ENCODE measurements at regions not wholly inside any gene's neighbourhood (a gene's known extent, or its start where the extent isn't known, plus 50 kb on each side); places are given as distances from the start of the nearest gene placed in this dataset.
"Not testable (repeated sequence)": the region's sequence is repeated elsewhere in the genome, so short reads cannot be mapped to it uniquely, and the experiment has no call there.

DNA sequence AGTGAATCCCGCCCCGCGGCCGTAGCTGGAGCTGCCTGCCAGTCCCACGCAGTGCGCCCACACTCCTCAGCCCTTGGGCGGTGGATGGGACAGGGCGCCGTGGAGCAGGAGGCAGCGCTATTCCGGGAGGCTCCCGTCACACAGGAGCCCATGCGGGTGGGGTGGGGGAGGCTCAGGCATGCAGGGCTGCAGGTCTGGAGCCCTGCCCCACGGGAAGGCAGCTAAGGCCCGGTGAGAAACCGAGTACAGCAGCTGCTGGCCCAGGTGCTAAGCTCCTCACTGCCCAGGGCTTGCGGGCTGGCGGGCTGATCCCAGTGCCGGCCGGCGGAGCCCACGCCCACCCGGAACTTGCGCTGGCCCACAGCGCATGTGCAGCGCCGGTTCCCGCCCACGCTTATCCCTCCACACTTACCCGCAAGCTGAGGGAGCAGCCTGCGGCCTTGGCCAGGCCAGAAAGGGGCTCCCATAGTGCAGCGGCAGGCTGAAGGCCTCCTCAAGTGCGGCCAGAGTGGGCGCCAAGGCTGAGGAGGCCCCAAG, 1152.8 kb upstream of the CELF4 start:
- DNase-seq (ENCODE audit: low read depth in 2 of 2), result no peak

DNA sequence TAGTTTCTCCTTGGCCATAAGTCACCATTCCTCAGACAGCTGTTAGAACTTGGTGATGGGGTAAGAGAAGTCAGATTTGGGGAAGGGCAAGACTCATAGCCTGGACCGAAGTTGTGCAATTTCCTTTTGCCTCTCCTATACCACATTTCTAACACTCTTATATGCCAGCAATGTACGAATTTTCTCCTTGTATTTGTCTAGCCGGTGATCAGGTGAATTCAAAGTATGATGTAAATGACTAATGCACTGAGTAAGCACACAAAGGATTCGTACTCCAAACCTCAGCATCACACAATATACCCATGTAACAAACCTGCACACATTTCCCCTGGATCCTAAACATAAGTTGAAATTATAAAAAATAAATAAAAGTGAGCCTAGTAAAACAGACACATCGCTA, 1143.5 kb upstream of the CELF4 start:
- no peak for DNase-seq (ENCODE audit: low read depth in 2 of 2)

- no peak for DNase-seq (ENCODE audit: low read depth in 2 of 2)
These were observed 1140.8 kb upstream of the CELF4 start for GRCh38 chr18:38706373-38706772.

DNA sequence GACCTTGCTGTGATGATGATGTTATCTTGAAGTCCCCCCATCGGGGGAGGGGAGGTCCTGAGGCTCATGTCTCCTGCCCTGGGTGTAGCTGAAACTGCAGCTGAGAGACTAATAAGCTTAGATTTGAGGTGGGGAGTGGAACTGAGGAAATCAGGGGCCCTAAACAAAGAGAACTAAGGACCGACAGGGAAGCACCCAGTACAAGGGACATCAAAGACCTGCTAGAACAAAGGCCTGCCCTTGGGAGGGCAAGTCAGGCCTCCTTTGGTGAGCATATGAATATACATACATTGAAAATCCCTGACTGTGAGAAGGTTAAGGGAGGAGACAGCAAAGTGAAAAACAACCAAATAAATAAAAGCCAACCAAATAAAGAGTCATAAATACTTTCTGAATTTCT, 1132.5 kb upstream of the CELF4 start:
- DNase-seq (ENCODE audit: low read depth in 2 of 2), result no peak

DNA sequence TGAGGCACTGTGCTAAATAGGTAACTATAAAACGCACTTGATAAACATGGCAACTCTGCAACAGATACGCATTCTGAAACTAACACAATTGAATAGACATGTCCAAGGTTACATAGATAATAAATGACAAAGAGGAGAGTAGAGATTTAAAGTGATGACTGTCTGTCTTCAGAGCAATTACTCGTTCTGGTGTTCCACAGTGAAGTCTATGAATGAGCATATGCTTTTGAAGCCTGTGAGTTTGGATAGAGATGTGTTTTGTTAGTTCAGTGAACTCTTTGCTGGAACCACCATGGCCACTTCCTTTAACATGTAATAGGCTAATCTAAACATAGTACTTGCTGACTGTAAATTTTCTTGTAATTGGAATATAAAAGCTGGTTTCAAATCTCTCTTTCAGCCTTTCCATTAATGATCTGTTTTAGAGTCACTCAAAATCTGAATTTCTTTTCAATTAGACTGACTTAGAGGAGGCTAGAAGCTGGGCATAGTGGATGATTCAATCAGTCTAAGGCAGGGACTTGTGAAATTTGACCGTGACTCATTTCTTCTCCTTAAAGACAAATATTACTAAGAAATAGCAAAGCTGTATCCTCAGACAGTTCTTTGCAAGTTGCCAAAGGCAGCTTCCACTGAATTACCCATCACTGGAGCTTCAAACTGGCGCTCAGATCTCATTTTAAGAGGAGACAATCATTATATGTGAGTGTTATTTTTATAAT, 1130.1 kb upstream of the CELF4 start:
- DNase-seq (ENCODE audit: low read depth in 2 of 2), result no peak

DNA sequence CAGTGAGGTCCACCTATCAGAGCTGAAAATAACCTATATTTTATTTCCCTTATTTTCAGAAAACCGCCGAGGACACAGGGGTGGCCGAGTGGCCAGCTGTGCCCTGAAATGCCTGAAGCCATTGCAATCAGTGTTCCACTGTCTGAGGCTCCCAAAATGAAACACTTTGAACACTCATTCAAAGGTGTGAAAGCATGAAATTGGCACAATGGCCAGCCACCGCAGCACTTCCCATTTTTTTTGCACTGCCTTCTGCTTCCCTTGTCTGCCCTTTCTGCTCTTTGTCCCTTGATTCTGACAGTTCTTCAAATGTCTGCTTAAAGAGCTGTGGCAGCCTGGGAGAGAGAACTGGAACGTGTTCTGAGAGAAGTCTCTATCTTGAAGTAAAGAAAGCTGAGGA, 1127.5 kb upstream of the CELF4 start:
- DNase-seq (ENCODE audit: low read depth in 2 of 2), result no peak

DNA sequence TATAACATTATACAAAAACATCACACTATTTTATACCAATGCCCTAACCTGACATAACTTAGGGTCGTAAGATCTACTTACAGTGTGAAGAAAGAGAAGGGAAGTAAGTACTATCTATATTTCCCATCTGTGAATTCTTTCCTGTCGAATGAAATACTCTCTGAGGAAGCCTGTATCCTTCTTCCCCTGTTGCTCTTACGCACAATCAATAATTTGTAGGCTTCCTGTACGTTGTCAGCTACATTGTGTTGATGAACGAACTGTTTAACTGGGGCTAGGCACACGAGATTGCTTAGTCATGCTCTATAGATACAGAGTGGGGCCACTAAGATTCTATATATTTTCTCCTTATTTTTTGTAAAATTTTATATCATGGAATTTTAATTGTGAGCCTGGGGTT, 1125.0 kb upstream of the CELF4 start:
- DNase-seq (ENCODE audit: low read depth in 2 of 2), result no peak

GRCh38 chr18:38688416-38688815, 1122.8 kb upstream of the CELF4 start:
- no peak for DNase-seq (ENCODE audit: low read depth in 2 of 2)

DNA sequence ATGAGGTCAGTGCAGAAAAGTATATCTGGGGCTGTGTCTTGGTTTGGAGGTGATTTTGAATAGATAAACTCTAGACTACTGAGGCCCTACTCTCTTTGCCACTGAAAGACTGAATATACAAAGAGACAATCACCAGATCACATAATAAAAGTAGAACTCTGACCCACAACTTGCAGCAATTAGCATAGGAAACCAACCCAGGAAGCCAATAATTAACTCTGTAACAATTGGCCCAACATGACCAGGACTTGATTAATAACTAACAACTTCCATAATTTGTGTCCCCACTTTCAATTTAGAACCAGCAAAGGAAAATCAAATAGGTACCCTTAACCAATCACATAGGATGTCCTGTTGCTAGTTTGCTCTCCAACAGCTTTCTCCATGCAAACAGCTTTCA, 1104.9 kb upstream of the CELF4 start:
- no peak for DNase-seq (ENCODE audit: low read depth in 2 of 2)

GRCh38 chr18:38664929-38665328, 1099.3 kb upstream of the CELF4 start:
- no peak for DNase-seq (ENCODE audit: low read depth in 2 of 2)

- no peak for DNase-seq (ENCODE audit: low read depth in 2 of 2)
These were observed 1098.1 kb upstream of the CELF4 start for GRCh38 chr18:38663682-38664081.

DNA sequence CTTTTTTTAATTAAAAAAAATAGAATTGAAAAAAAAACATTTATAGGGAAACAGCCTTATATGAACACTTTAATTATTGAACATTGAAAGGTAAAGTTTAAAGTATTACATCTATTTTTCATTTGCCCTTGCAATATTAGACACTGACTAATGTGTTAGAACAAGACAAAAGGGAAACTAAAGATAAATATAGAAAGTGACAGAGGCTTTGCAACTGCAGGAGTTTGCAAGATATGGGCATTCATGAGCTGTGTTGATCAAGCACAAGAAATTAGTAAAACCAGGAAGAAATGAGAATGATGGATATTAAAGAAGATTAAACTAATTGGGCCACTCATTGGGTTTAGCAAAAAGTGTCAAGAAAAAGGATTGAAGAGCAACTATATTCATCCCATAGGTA, 1097.7 kb upstream of the CELF4 start:
- DNase-seq (ENCODE audit: low read depth in 2 of 2), result no peak

DNA sequence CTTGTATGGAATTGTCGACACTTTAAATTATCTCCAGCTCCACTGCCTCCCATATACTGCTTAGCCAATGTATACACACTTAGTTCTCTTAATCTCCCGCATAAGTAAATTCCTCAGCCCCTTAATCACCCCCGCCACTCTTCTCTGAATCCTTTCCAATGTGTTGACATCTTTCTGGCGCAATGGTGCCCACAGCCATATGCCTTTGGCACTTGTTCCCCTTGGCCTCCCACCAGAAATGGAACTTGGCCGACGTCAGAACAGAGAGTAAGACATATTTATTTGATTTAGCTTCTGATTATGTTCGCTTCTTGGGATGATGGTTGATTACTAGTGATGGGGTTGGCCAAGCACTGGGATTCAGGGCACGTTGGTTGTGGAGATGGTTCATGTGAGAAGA, 1089.3 kb upstream of the CELF4 start:
- no peak for DNase-seq (ENCODE audit: low read depth in 2 of 2)

- no peak for DNase-seq (ENCODE audit: low read depth in 2 of 2)
These were observed 1086.1 kb upstream of the CELF4 start for GRCh38 chr18:38651736-38652135.

DNA sequence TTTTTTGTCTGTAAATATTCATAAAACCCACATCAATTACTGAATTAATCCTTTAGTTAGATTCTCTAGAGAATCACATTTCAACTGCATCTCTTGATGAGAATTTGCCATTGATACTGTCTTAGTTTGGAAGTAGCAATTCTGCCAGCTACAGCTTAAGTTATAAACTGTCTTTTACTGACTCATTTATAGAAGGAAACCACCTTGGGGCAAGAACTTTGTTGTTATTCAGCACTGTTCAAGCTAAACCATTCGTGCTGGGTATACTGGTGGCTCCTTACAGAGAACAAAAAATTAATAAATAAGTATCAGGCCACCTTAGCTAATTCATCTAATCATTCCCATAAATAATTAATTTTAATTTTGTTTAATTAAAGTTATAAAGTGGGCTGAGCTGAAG, 1082.6 kb upstream of the CELF4 start:
- no peak for DNase-seq (ENCODE audit: low read depth in 2 of 2)

- no peak for DNase-seq (ENCODE audit: low read depth in 2 of 2)
These were observed 1080.7 kb upstream of the CELF4 start for GRCh38 chr18:38646296-38646695.

DNA sequence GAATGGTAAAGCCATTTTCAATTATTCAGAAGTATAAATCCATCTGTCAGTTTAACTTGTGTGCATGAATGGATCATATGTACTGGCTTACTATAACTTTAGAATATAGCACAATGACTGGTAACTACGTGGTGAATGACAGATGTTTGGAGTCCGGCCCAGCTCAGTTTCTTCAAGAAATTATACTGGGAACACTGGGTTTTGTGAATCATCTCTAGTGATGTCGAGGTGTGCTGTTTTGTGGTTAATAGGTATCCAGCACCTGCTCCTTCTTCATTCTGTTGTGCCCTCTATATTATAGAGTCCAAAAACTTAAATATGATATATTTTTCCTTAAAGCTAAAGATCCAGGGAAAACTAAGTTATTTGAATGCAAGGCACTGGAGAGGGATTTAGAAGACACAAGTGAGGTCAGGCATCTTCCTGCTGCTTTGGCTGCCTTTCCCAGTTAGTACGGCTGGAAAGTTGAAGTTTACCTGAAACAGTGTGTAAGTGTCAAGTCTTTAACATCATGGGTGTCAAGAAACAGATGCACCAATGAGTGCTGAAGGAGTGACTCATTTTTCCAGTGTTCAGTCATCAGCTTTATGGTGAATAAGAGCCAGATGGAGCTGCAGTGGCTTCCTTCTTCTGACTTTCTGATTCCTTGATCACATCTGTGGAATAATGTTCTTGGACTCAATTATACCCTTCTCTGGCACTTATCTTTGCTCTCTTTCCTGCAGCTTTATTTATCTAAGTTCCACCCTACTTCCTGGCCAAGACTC, 1079.5 kb upstream of the CELF4 start:
- no peak for DNase-seq (ENCODE audit: low read depth in 2 of 2)

- DNase-seq (ENCODE audit: low read depth in 2 of 2), result no peak
These were observed 1077.1 kb upstream of the CELF4 start for GRCh38 chr18:38642711-38643110.

GRCh38 chr18:38639700-38640099, 1074.1 kb upstream of the CELF4 start:
- DNase-seq (ENCODE audit: low read depth in 2 of 2), result not testable (repeated sequence)

GRCh38 chr18:38635709-38636430, 1070.3 kb upstream of the CELF4 start:
- DNase-seq (ENCODE audit: low read depth in 2 of 2), result no peak

GRCh38 chr18:38634117-38634516, 1068.5 kb upstream of the CELF4 start:
- DNase-seq (ENCODE audit: low read depth in 2 of 2), result no peak

GRCh38 chr18:38633333-38633732, 1067.7 kb upstream of the CELF4 start:
- no peak for DNase-seq (ENCODE audit: low read depth in 2 of 2)

- DNase-seq (ENCODE audit: low read depth in 2 of 2), result no peak
These were observed 1053.5 kb upstream of the CELF4 start for GRCh38 chr18:38619129-38619528.

Measured in stimulated activated CD4-positive, alpha-beta T cell treated with anti-CD3 and anti-CD28 coated beads, Interleukin-4, amount 100 ng/mL, for 48 hours (primary cell).